Breast epithelium (tissue), 3 donors: ENCODE measurements at regions not wholly inside any gene's neighbourhood (a gene's known extent, or its start where the extent isn't known, plus 50 kb on each side); places are given as distances from the start of the nearest gene placed in this dataset.

Source experiments
- POLR2AphosphoS5 ChIP-seq, 3 donors: sonication (generic); formaldehyde crosslinking; IDR thresholded peaks; one replicate each; pipeline ENCODE4 v1.6.1; 2017; ENCODE audit warnings: antibody characterized with exemption in 3 of 3
- TF ChIP-seq, protein P1 (sequence below), 3 donors: fragments of 450-650 bp; IDR thresholded peaks; one replicate each; pipeline ENCODE4 v1.5.1; 2016 to 2017; ENCODE audit warnings: antibody characterized with exemption in 3 of 3, mild to moderate bottlenecking in 3 of 3, moderate library complexity in 3 of 3

- TF ChIP-seq, protein P1, sequence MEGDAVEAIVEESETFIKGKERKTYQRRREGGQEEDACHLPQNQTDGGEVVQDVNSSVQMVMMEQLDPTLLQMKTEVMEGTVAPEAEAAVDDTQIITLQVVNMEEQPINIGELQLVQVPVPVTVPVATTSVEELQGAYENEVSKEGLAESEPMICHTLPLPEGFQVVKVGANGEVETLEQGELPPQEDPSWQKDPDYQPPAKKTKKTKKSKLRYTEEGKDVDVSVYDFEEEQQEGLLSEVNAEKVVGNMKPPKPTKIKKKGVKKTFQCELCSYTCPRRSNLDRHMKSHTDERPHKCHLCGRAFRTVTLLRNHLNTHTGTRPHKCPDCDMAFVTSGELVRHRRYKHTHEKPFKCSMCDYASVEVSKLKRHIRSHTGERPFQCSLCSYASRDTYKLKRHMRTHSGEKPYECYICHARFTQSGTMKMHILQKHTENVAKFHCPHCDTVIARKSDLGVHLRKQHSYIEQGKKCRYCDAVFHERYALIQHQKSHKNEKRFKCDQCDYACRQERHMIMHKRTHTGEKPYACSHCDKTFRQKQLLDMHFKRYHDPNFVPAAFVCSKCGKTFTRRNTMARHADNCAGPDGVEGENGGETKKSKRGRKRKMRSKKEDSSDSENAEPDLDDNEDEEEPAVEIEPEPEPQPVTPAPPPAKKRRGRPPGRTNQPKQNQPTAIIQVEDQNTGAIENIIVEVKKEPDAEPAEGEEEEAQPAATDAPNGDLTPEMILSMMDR (IDR thresholded peaks at IDR 0.05) = no peak
- no peak for TF ChIP-seq POLR2AphosphoS5 (IDR thresholded peaks at IDR 0.05)
Measured at GRCh38 chr14:101061411-101062064, 158.0 kb upstream of the RTL1 start.
